ENCODE measurements at regions not wholly inside any gene's neighbourhood (a gene's known extent, or its start where the extent isn't known, plus 50 kb on each side); places are given as distances from the start of the nearest gene placed in this dataset.
"Not testable (repeated sequence)": the region's sequence is repeated elsewhere in the genome, so short reads cannot be mapped to it uniquely, and the experiment has no call there.

DNA sequence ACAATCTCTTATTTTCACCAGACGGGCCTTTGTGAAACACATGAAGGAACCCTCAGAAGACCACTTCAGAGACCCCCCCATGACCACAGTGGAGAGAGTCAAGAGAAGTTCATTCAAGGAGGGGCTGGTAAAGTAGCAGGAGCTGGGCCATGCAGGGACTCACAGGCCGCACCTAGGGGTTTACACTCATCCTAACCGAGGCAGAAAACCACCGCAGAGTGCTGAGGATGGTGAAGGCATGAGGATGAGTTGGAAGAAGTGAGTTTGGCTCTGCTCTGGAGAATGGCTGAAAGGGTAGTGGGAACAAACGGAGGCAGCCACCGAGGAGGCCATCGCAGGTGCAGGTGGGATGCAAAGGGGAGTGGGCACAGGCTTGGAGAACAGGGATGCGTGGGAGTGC lies 1046.9 kb downstream of the UQCRFS1 start:
- no peak for DNase-seq (ENCODE audit: low spot score)

DNA sequence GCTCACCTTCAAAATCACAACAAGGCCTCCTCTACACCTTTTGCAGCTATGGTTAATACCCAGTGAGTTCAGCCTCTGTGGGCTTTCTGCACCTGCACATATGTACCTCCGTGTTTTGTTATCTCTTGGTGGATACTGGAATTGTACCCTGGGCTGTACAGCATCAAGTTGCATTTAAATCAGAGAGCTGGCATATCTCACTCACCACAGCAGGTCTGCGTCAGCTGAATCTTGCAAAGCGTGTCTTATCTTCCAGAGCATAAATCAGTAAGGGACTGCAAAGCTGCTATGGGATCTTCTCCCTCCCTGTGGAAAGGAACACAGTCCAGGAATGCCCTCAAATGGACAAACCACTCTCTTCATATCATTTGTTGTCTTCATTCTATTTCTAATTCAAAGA lies 1048.7 kb downstream of the UQCRFS1 start:
- no peak for DNase-seq (ENCODE audit: low spot score)

DNA sequence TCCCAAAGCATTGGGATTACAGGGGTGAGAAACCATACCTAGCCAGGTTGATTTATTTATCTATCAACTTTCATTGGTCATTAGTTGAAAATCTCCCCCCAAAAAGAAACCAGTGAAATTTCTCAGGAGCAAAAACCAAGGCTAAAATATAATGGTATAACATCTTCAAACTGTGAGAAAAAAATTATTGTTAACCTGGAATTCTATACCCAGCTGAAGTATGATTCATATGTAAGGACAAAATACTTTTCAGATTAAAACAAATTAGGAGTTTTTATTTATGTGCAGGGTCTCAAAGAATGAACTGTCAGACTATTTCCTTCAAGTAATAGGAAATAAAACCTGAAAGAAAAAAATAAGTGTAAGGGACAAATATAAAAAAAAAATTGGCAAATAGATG lies 1053.9 kb downstream of the UQCRFS1 start:
- DNase-seq (ENCODE audit: low spot score): no peak

DNA sequence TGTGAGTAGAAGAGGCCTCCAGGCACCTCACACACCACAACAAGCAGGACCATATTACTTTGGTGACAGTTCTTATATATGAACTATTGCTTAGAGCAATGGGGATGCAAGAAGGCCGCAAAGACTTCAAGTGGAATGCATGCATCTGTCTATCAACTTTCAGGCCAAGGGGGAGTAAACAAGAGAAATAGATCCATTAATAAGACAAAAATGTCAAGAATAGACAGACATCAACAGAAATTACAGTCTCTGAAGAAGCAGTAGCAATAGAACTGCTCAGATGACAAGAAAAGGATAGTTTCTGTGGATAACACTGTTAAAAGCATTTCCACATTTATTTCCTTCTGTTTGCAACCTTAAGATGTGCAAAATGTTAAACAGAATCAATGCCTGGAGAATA lies 1057.7 kb downstream of the UQCRFS1 start:
- DNase-seq (ENCODE audit: low spot score): no peak

DNA sequence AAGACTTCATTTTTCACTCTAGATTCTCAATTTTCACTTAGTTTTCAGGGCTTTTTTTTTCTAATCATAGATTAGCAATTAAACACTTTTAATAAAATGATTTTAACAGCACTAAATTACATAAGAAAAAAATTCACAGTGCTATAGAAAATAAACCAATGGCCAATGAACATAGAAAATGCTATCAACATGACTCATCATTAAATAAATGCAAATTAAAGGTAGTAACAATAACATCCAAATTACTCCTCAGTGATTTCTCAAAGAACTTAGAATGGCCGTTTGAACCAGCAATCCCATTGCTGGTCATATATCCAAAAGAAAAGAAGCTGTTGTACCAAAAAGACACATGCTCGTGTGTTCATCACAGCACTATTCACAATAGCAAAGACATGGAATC lies 1058.9 kb downstream of the UQCRFS1 start:
- no peak for DNase-seq (ENCODE audit: low spot score)

DNA sequence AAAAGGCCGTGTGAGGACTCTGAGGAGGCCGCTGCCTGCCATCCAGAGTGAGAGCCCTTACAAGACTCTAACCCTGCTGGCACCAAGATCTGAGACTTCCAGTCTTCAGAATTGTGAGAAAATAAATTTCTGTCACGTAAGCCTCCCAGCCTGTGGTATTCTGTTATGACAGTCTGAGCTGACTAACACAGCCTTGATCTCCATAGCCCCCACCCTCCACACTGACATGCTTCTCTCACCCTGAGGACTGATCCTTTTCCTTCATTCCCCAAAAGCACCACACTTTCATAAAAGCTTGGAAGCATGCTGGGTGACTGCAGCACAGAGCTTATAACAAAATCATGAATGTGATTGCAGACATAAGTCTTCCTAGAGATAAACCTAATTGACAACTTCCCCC lies 1059.8 kb downstream of the UQCRFS1 start:
- no peak for DNase-seq (ENCODE audit: low spot score)

DNA sequence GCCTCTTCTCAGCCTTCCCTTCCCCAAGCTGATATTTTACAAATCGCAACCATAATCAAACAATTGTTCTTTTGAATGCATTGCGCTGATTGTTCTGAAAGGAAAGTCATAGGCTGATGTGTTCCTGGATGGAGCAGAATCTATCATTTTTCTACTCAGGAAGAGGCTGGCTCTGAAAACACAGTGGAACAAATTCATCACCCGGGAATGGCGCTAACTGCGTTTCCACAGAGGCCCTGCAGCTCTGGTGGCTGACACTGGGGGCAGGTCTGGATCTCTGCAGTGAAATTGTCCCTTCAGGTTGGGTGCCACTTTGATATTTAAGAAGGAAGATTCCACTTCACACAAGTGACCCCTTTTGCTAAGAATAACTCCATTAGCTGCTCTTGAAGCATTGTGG lies 1060.8 kb downstream of the UQCRFS1 start:
- DNase-seq (ENCODE audit: low spot score): no peak

DNA sequence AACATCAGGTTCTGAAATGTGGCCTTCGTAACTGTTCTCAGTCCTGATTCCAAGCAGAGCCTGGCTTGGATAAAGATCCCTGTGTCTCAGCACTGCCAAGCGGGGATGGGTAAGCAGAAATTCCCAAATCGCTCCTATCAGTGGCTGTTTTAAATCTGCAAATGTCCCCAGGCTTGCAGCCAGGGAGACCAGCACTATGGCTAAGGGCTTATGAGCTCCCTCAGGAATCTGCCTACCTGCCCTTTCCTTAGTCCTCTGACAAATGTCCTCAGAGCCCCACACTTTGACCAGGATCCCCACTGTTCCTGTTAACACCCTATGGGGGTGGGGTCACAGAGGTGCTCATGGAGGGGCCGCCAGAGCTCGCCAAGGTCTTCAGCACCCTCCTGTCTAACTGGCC lies 1062.8 kb downstream of the UQCRFS1 start:
- DNase-seq (ENCODE audit: low spot score): no peak

DNA sequence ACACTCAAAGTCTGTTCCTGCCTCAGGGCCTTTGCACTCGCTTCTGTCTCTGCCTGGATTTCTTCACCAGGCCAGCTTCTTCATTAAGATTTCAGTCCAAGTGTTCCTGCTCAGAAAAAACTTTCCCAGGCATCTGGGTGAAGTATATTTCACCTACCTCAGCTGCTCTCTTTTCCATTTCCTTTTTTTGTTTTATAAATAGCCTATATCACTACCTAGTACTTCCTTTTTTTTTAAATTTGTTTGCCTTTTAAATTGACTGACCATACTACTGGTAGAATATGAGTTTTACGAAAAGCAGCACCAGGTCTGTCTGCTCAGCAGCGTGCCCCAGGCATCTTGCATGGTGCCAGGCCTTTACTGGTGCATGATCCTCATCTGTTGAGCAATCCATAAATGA lies 1064.4 kb downstream of the UQCRFS1 start:
- no peak for DNase-seq (ENCODE audit: low spot score)

DNA sequence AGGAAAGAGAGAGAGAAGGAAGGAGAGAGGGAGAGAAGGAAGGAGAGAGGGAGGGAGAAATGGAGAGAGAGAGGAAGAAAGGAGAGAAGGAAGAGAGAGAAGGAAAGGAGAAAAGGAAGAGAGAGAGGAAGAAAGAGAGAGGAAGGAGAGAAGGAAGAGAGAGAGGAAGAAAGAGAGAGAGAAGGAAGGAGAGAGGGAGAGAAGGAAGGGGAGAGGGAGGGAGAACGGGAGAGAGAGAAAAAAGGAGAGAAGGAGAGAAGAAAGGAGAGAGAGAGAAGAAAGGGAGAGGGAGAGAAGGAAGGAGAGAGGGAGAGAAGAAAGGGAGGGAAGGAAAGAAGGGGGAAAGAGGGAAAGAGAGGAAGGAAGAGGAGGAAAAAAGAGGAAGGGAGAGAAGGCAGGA lies 1070.7 kb downstream of the UQCRFS1 start:
- DNase-seq (ENCODE audit: low spot score): no peak

DNA sequence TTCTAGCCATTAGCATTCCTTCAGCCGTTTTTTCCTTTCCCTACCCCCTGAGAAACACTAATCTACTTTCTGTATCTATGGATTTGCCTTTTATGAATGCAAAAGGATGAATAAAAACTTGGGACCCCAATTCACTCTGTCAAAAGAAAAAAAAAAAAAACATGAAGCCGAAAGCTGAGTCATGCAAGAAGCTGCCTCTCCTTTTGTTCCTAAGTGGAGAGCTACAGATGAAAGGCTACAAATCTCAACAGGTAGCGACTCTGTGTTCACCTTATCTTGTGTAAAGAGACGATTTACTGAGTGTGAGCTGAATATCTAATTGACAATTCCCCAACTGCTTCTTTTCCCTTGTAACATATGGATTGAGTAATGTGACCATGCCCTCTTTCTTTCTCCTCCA lies 1072.8 kb downstream of the UQCRFS1 start:
- no peak for DNase-seq (ENCODE audit: low spot score)

DNA sequence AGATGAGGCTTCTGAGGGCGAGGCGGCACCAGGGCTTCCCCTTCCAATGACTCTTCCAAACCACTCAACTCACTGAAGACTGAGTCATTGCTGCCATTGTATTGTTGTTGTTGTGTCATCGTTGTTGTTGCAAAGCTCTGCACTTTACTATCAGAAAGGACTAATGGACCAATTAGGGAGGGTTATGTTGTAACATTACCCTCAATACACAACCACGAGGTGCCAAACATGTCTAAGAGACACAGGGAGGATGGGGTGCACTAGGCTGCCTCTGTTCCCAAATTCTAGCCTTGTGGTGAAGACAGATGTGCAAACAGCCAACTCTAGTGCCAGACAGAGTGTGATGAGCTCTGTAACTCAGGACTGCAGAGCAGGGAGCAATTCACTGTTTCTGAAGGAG lies 1075.2 kb downstream of the UQCRFS1 start:
- no peak for DNase-seq (ENCODE audit: low spot score)

DNA sequence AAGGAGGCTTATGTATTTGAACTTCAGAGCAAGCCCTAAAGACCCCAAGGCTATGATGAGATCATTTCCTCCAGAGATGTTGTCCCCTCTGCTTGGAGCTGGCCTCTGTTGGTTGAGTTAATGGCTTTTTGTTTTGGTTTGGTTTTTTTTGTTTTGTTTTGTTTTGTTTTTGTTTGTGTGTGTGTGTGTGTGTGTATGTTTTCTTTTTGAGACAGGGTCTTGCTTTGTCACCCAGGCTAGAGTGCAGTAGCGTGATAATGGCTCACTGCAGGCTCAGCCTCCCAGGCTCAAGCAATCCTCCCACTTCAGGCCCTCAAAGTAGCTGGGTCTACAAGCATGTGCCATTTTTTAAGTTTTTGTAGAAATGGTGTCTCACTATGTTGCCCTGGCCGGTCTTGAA lies 1076.2 kb downstream of the UQCRFS1 start:
- DNase-seq (ENCODE audit: low spot score): no peak

DNA sequence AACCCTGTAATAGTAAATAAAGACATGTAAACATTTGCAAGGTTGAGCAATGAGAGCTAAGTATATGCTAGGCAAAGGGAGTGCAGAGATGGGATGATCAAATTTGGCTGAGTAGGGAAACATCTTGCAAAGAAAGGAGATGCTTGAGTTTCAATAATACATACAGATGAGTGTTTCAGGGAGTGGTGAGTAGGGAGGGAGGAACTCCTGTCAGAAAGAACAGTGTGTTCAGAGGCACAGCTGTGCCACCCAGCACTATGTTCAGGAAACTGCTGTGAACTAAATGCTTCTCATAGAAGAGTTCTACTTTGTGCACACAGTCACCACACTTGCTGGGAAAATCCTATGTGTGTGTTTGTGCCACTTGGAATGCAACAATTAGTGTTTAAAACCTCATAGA lies 1077.1 kb downstream of the UQCRFS1 start:
- DNase-seq (ENCODE audit: low spot score): no peak

DNA sequence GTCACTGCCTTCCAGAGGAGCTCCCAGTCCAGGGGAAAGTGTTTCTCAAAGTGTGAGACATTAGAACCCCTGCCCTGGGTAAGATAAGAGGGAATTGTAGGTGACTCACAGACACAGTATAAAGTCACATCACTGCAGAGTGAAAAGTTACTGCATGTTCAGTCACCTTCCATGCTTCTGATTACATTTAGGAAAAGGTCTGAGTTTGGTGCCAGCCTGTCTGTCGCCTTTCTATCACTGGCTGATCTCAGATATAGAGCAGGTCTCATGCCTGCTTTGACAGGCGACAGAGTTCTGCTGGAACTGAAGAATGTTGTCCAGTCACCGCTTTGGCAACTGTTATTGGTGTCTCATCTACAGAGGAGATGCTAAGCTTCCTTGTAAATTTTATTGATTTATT lies 1078.6 kb downstream of the UQCRFS1 start:
- DNase-seq (ENCODE audit: low spot score): no peak

DNA sequence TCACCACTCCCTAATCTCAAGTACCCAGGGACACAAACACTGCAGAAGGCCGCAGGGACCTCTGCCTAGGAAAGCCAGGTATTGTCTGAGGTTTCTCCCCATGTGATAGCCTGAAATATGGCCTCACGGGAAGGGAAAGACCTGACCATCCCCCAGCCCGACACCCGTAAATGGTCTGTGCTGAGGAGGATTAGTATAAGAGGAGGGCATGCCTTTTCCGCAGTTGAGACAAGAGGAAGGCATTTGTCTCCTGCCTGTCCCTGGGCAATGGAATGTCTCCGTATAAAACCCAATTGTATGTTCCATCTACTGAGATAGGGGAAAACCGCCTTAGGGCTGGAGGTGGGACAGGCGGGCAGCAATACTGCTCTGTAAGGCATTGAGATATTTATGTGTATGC lies 1082.1 kb downstream of the UQCRFS1 start:
- DNase-seq (ENCODE audit: low spot score): not testable (repeated sequence)

DNA sequence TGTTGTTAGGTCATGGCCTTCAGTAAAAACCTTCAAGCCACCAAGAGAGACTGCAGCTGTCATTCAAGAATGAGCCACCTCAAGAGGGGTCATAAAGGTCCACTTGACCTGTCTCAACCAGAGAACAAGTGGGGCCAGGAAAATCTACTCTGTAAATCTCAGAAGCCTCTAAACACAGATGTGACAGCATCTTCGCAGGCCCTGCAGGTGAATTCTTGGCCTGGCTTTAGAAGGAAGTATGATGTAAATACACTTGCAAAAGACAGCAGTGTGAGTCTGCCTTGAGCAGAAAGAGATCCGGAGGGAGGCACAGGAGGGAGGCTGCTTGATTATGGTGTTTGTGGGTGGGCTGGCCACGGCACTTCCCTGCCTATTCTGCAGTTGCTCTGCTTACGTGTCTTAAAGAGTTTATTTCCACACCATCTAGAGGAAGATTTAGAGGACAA lies 1082.9 kb downstream of the UQCRFS1 start:
- DNase-seq (ENCODE audit: low spot score): no peak

DNA sequence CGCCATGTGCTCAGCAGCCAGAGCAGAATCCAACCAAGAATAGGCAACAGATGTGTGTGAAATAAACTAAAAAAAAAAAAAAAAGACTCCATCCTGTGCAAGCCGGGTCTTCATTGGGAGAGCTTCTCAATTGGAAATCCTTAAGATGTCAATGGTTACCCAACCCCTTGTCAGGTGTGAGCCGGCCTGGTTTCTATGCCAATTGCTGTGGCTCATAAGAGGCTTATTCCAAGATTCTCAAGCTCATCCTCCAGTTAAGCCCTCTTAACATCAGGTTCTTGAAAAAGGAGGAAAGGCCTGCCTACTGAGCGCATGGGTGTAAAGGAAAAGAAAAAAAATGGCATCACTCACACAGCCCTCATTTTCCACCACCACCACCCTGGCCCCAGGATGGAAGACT lies 1084.6 kb downstream of the UQCRFS1 start:
- DNase-seq (ENCODE audit: low spot score): no peak

DNA sequence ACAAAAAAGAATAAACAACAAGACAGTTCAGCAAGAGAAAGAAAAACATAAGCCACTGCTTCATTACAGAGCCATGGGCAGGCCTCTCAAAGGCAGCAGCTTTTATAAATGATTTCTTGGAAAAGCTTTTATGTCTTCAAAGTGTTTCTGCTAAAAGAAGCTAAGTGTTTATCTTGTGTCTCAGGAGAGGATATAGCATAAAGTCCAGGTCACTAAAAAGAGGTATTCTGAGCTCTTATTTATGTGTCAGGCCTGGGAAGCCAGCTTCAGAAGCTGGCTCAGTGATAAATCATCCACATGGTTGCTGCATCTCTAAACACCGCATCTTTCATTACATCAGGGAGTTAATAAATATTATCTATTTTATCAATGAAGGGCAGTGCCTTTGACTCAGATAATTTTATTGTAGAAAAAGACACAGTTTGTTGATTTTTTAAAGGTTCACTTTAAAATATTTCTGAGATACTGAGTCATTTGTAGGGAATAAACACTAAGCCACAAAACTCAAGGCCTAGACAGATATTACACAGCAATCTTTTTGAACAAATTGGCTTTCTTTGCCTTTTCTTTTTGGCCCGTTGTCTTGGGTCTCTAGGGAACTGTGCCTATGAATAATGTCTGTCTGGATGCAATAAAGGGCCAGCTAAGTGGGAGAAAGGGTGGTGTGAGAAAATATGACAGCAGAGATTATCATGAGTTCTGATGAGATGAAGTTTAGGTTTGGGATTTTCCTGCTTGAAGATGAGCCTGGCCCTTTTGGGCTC lies 1086.6 kb downstream of the UQCRFS1 start:
- DNase-seq (ENCODE audit: low spot score): no peak

DNA sequence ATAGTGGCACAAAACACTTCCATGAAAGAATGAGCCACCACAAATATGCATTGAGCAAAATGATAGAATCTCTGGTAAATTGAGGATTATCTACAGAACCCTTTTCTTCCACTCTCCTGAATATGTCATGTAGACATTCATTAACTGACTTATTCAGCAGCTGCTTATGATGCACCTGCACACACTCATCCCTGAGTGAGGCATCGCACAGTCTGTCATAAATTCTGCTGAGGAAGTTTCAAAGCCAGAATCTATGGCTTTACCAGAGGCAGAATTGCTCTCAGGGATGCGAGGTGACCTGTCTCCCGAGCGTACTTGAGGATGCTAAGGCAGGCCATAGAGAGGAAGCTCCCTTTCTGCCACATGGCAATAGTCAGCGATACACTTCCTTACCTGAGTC lies 1090.2 kb downstream of the UQCRFS1 start:
- DNase-seq (ENCODE audit: low spot score): no peak

DNA sequence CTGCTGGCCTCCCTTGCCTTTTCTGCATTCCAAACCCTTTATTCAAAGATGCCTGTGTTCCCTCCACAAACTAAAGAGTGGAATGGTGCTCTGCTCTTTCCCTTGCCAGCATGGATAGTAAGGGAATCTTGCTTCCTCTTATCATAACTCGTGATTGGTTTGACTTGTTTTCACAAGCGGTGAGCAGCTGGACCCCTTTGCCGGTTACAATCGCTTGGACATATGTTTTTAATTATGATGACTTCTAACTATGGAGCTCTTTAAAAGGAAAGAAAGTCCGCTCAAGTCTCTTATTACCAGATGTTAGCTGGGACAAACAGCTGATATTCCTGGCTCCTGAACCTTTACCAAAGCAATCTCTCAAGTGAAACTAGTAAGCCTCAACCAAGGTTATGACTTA lies 1094.7 kb downstream of the UQCRFS1 start:
- no peak for DNase-seq (ENCODE audit: low spot score)

DNA sequence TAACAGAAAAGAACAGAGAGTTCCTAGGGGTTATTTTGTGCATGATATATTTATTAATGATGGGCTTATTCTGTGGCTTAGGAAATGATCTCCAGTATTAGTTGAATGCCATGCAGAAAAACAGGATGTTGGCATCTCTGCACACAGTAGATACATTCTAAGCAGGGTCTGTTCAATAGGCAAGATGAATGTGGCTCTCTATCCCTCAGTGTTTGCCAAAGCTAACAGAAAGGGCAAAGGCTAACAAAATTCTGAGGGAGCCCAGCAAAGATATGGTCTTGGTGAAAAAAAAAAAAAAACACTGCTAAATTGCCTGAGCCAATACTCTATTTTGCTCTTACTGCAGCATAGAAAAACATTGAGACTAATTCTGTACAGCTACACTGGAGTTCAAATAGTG lies 1095.8 kb downstream of the UQCRFS1 start:
- no peak for DNase-seq (ENCODE audit: low spot score)

DNA sequence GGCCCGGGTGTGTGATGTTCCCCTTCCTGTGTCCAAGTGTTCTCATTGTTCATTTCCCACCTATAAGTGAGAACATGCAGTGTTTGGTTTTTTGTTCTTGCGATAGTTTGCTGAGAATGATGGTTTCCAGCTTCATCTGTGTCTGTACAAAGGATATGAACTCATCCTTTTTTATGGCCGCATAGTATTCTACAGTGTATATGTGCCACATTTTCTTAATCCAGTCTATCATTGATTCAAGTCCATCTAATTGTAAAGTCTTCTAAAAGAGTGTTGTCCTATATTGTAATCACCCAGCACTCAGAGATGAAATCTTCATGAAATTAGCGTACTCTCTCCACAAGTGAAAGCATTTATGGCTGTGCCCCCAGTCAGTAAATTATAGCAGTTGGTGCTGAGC lies 1096.6 kb downstream of the UQCRFS1 start:
- DNase-seq (ENCODE audit: low spot score): not testable (repeated sequence)

DNA sequence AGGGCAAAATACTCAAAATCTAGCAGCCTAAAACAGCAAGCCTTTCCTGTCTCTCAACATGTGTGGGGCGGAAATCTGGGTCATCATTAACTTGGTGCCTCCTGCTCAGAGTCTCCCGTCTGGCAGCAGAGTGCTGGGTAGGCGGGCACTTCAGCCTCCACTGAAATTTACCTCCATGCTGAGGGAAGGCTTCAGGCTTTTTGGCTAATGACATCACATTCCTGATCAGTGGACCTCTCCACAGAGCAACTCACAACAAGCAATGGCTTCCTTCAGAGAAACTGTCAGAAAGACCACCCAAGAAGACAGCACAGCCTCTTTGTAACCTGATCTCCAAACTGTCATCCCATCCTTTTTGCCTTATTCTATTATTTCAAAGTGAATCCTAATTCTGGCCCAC lies 1109.0 kb downstream of the UQCRFS1 start:
- no peak for DNase-seq (ENCODE audit: low spot score)

Measured in left forelimb (tissue), 1 donor.